NCI-H2171 (cell line): ENCODE measurements at regions not wholly inside any gene's neighbourhood (a gene's known extent, or its start where the extent isn't known, plus 50 kb on each side); places are given as distances from the start of the nearest gene placed in this dataset.
A peak's percentile ranks its signal among the peaks of the same experiment; 100 is the strongest.

Experiments used
- DNase-seq: peaks from one replicate; lab custom pipeline; 2025; lab: John Stamatoyannopoulos, UW

DNA sequence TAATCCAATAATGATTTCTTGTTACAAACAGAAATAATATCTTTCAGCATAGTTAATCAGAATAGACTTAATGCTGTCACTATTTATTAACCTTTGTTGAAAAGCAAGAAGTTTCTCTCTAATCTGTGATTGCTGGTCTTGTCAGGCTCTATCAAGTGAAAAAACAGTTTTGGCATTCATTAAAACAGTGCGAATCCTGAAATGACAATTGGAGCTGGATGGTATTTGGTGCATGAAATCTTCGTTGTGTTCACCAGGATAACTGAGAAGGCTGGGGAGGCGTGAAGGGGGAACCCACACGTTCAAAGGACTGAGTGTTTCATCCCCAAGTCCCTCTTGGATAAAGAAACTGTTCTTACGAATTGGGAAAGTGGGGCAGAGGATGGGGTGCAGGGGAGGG is 190.2 kb upstream of the MYL2 start:
- DNase-seq: no peak

DNA sequence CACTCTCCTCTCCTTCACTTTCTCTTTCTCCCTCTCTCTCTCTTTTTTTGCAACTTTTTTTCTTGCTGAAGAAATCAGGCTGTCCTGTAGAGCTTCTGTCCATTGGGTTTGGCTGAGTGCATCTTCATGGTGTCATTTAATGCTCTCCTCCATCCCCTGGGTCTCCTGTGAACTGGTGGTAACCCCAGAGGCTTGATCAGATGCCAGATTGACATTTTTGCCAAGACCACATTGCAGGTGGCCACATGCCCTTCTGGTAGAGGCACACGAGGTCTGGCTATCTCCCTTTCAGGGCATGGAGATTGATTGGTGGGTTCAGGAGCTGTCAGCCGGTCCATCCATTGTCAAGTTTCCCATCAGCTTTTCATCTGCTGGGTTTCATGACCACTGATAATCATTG is 188.3 kb upstream of the MYL2 start:
- no peak for DNase-seq

DNA sequence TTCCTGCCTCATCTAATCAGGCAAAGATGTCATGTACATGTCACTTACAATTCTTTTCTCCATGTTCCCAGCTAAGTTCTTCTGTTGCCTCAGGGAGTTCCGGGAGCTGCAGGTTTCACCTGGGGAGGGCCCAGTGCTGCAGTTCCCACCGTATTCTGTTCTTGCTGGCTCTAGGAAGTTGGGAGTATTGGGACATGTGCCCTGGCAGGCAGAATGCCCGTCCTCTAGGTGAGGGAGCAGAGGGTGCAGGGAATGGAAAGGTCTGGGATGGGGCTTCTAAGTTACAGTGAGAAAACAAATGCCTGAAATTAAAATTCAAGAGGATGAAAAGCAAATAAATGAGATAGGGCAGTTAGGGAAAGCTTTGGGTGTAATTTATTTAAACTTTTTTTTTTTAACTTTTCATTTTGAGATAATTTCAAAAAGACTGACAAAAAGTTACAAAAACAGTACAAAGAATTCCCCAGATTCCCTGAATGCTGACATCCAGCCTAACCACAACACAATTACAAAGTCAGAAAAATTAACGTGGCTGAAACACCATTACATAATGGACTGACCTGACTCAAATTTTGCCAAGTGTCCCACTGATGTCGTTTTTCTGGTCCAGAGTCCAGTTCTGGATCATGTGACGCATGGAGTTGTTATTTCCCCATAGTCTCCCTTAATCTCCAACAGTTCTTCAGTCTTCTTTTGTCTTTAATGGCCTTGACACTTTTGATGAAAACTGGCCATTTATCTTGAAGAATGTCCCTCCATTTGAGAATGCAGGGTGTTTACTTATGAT is 187.2 kb upstream of the MYL2 start:
- no peak for DNase-seq

DNA sequence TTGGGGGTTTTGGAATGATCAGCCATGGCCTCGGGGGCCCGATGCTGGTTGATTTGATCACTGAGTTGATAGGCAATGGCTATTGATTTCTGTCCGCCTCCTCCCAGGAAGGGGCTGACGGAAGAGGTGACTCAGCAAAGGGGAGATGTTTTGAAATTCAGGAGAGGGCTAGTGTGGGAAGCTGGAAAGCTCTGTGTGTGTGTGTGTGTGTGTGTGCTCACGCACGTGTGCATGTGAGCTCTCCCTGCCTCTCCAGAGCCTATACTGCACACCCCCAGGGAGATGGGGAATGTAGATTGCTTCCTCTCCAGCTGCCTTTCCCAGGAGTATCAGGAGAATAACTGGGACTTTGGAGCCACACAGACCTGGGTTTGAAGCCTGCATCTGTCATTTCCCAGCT is 184.9 kb upstream of the MYL2 start:
- peak; percentile 27 for DNase-seq

GRCh38 chr12:111103583-111103982 is 183.2 kb upstream of the MYL2 start:
- no peak for DNase-seq

GRCh38 chr12:111102102-111102739 is 181.8 kb upstream of the MYL2 start:
- DNase-seq: peak; percentile 76

DNA sequence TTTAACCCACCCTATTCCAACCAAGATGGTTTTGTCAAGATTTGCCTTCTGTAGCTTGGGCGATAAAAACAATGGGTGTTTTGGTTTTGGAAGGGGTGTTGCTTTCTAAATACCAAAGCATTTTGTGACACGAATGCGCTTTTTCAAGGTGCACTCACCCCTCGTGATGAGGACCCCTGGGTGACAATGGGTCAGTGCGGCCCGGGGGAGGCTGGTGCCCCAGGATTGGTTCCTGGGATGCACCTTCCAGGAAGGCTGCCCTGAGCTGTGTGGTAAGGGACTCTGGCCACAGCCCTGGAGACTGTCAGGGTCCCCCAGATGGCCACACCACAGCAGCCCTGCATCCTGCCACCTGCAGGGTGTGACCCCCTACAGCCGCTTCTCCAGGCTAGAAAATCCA is 180.6 kb upstream of the MYL2 start:
- DNase-seq: no peak

DNA sequence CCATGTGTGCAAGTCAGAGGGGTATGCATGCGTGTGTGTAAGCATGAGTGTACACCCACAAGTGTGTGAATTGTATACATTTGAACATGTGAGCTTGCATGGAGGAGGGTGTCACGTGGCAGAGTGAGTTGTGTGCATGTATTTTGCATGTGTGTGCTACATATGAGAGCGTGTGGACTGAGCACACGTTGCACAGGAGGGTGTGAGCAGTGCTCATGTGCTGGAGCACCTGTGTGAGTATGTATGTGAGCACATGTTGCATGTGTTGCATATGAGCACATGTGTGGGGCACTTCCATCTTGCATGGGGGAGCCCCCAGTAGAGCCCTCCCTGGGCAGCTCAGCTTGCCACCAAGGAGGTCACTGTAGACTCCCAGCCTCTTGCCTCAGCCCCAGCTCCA is 180.2 kb upstream of the MYL2 start:
- DNase-seq: no peak

DNA sequence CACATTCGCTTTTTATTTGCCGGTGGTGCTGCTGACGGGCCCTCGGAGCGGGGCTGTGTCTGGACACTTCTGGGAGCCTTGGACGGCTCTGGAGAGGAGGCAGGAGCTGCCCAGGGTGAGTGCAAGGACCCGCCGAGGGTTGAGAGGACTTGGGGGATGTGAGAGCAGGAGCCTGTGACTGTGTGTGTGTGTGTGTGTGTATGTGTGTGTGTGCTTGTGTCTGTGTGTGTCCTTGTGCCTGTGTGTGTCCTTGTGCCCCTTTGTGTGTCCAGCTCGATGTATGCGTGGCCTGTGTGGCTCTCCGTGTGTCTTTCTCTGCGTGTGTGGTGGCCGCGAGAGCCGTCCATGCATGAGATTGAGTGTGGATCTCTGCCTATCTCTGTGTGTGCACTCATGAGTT is 179.6 kb upstream of the MYL2 start:
- DNase-seq: no peak

DNA sequence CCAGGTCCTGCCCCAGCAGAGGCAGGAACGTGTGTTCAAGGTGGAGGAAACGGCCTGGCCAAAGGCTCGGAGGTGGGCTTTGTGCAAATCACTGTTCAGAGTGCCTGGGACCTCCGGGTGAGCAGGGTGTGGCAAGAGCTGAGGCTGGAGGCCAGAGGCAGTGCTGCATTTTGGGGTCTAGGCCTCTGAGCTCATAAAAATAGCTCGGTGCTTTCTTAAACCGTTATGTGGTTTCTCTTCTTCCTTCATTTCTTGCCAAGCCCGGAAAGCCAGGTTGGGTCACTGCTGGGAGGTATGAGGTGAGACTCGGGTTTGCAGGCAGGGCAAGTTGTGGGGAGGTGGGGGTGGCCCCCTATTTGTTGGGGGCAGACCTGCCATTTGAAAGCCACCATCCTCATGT is 178.8 kb upstream of the MYL2 start:
- DNase-seq: no peak

DNA sequence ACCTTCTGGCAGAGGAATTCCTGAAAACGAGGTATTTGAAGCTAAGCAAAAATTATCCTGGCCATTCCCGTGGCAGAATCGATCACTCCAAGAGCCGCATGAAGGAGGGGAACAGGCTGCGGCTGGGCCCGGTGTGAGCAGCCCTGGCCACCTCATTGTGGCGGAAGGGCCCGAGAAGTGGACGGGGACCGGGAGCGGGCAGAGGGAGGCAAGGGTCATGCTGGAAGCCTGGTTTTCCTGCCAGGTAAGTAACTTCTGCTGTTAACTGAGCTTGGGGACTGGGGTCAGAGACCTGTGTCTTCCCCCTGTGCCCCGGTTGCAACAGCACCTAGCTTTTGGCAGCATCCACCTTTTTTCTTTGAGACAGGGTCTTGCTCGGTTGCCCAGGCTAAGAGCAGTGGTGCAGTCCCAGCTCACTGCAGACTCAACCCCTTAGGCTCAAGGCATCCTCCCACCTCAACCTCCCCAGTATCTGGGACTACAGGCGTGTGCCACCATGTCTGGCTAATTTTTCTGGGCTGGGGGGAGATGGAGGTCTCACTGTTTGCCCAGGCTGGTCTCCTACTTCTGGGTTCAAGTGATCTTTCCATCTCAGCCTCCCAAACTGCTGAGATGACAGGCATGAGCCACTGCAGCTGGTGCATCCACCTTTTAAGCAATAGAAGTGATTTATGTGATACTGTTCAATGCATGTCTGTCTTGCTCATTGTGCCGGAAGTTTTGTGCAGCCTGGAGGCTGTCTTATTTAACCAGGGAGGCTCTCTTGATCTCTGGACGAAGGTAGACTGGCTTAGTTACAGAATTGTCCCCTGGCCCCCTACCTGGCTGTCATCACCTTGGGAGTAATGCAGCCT is 174.0 kb upstream of the MYL2 start:
- no peak for DNase-seq

GRCh38 chr12:111093428-111094142 is 173.2 kb upstream of the MYL2 start:
- no peak for DNase-seq

DNA sequence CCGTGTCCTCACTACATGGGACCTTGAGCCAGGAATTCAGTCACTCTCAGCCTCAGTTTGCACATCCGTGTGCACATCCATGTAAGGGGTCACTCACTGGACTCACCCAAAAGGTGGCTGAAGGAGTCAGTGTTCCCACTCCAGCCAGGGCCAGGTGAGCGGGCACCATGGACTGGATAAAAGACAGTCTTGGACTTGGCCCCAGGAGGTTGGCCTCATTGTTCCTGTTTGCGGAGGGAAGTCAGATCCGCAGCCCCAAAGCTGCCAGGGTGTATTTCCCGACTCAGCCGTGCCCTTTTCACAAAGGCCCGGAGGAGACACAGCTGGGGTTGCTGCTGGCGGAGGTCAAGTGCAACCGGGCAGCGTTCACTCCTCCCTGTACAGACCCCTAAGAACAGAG is 170.7 kb upstream of the MYL2 start:
- no peak for DNase-seq

GRCh38 chr12:111089616-111090015 is 169.2 kb upstream of the MYL2 start:
- no peak for DNase-seq

- DNase-seq: no peak
Measured at GRCh38 chr12:111088409-111088808, 168.0 kb upstream of the MYL2 start.

DNA sequence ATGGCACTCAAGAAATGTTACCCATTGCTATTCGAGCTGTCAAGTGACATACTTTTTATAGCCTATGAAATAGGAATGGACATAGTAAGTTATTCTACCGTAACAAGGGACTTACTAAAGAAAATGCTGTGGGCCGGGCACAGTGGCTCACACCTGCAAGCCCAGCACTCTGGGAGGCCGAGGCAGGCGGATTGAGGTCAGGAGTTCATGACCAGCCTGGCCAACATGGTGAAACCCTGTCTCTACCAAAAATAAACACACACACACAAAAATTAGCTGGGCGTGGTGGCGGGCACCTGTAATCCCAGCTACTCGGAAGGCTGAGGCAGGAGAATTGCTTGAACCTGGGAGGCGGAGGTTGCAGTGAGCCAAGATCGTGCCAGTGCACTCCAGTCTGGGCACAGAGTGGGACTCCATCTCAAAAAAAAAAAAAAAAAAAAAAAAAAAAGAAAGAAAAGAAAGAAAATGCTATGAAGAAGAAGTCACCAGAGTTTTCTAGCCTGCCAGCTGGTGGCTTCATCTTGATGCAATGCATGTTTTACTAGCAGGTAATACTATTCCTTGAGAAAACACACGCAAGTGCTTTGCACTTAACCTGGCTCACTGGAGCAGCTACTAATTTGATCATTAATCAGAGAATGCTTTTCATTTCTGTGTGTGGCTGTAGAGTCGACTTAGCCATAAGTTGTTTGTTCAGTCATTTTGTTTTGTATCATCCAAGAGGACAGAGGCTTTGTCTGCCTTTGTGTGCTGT is 166.7 kb upstream of the MYL2 start:
- DNase-seq: peak; percentile 26

GRCh38 chr12:111085096-111085495 is 164.7 kb upstream of the MYL2 start:
- no peak for DNase-seq

GRCh38 chr12:111084605-111085004 is 164.2 kb upstream of the MYL2 start:
- no peak for DNase-seq

GRCh38 chr12:111084158-111084557 is 163.8 kb upstream of the MYL2 start:
- DNase-seq: peak; percentile 43

- no peak for DNase-seq
Measured at GRCh38 chr12:111081600-111081999, 161.2 kb upstream of the MYL2 start.

DNA sequence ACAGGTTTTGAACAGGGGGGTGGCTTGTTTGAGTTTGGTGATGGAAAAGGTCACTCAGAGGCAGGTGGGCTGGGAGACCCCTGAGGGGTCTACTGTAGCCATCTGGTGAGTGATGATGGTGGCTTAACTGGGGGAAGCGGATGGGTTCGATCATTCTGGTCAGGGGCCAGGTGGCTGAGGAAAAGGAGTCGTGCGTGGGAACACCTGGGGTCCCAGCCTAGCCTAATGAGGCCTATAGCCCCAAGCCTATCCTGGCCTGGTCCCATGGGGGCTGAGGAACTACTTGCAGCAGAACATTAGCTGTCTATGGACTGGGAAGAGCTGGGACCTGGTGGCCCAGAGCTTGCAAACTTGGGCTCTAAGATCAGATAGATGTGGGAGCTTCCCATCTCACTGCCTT is 158.4 kb upstream of the MYL2 start:
- DNase-seq: no peak
